GM19467 (cell line): ENCODE measurements at regions not wholly inside any gene's neighbourhood (a gene's known extent, or its start where the extent isn't known, plus 50 kb on each side); places are given as distances from the start of the nearest gene placed in this dataset.

Source experiments
- ATAC-seq: cut with Tn5 transposase; IDR thresholded peaks from one replicate; pipeline ENCODE4 v1.9.1; 2021; ENCODE audit warnings: mild to moderate bottlenecking, moderate library complexity; ENCODE audit not compliant: unreplicated experiment

DNA sequence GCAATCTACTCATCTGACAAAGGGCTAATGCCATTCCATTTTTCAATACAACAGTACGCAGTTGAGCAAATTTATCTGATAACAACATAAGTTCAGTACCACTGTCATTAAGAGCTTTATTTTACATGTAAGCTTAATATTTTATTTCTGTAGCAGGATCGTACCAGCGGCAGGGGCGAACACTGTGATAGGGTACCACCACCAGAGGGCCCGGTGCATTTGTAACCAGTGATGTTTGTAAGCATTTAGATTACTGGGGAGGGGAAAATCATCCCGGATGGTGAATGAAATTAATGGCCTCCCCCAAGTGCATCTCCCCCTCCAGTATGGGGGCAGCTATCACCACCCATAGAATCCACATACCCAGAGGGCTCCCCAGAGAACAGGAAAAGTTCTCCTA lies 179.0 kb downstream of the ADGRA3 start:
- ATAC-seq, result no peak

GRCh38 chr4:22334155-22334554 lies 181.7 kb downstream of the ADGRA3 start:
- no peak for ATAC-seq

DNA sequence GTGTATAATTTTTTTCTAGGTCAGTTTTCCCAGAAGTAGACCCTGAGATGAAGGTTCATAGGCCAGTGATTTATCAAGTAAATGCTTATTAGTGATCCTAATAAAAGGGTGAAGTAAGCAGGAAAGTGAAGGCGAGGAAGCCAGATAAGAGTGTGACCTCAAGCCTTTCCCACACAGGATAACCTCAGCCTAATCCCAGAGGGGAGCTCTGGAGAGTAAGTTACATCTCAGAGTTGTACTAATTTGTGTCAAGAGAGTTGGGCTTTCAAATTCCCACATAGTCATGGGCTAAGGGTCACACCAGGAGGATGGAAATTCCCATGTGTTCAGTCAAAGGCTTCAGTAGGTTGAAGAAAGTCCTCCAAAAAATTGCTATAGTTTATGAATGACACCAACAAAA lies 191.4 kb downstream of the ADGRA3 start:
- no peak for ATAC-seq

DNA sequence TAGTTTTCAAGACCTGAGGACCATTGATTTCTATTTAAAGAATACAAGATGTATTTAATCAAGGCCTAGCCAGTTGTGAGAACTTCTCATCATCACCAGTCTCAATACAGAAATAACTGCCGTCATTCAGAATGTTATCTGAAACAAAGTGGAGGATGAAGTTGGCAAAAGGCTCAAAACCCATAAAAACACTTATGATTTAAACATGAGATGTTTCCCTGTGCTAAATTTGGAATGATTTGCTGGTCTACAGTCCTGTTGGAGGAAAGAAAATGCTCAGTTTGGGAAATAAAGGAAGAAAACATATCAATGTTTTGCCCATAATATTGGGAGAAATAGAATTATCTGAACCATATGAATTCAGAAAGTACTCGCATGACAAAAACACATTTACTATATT lies 192.2 kb downstream of the ADGRA3 start:
- no peak for ATAC-seq

GRCh38 chr4:22322996-22323395 lies 192.9 kb downstream of the ADGRA3 start:
- ATAC-seq, result no peak

DNA sequence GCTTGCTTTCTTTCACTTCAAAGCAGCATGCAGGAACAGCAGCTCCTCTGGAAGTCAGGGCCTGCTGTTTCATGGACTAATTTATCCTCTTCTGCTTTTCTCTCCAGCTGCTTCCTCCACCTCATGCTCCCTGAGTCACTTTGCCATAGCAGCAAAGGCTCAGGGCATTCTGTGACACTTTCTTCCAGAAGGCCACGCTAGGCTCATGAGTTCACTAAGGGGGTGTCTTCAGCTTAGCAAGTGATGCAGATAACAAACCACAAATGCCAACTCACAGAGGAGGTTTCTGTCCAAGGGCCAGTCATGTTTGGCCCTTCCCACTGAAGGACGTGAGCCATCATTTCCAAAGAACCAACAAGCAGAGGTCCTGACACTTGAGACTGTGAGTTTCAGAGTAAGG lies 200.2 kb downstream of the ADGRA3 start:
- ATAC-seq, result no peak

GRCh38 chr4:22313976-22314375 lies 201.9 kb downstream of the ADGRA3 start:
- no peak for ATAC-seq

DNA sequence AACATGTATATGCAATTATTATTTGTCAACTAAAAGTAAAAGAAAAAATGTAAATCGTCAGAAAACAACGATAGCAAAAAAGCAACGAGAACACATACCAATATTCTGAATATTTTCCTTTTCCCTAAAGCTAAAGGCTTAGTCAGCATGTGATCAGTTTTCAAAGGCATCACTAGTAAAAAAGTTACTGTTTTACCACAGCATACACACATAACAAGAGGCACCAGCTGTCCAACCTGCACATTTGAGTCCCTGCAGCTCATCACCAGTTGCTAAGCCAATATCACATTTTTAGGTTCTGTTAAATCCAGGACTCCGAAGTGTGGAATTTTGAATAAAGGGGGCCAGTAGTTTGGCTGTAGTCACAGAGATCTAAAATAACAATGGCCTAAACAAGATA lies 203.8 kb downstream of the ADGRA3 start:
- ATAC-seq, result no peak

DNA sequence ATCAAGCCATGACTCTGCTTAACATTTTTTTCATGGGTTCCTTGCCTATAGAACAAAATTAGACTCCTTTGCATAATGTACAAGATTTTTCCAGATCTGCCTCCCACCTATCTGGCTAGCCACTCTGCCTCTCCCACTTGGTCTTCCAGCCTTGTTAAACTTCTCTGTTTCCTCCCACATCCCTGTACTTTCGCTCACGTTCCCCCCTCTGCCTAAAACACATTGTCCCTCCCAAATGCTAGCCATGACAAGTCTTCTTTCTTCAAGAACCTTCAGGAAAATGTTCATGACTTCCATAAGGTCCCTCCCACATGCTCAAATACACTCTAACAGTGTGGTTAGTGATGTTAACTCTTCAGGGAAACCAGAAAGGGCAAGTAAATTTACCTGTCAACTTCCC lies 214.6 kb downstream of the ADGRA3 start:
- no peak for ATAC-seq

GRCh38 chr4:22299678-22300077 lies 216.2 kb downstream of the ADGRA3 start:
- ATAC-seq, result no peak

DNA sequence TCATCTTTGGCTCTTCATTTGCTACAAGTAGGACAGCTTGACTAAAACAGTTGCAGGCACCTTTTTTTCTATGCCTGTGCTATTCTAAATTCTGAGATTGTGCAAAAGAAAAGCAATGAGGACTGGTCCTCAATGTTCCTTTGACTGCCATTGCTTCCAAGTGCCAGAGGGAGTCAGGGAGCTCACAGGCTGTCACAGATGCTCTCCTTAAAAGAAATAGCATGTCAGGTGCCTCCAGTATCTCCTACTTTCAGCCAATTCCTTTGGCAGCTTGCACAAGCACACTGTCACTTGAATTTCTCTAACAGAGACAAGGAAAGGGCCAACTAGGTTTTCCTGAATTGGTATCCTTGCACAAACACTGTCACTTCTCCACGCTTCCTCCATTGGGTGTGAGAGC lies 228.2 kb downstream of the ADGRA3 start:
- no peak for ATAC-seq

- ATAC-seq, result no peak
Observed at GRCh38 chr4:22268350-22269025, 247.4 kb downstream of the ADGRA3 start.

DNA sequence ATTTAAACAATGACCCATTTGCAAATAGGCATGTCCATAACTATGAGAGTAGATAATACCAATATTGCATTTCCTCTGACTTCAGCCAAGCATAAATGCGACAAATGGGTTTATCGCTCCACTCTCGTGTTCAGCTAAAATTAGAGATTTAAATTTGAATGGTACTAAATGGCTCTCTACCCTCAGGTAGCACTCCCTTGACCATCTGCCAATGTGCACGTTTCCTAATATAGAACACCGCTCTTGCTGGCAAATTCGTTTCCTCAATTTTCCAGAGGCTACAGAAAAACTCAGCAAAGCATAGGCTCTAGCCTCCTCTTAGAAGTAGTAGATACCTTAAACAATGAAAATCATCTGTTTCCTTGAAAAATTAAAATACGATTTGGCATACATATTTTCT lies 251.6 kb downstream of the ADGRA3 start:
- no peak for ATAC-seq

GRCh38 chr4:22253431-22253830 lies 262.4 kb downstream of the ADGRA3 start:
- no peak for ATAC-seq

DNA sequence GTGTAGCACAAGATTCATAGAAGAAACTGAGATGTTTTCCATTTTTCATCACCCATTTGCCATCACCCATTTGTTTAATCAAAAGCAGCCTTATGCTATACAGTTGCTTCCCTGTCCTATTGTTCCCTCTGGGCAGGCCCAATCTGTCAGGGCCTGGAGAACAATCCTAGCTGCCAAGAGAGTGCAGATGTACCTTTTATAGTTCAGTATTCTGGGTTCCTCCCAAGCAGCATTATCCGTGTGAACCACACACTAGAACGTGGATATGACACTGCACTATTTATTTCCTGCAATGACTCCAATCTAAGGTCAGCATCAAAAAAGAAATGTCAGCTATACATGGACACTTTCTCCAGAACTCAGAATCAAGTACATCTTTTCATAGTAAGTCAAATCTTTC lies 269.0 kb downstream of the ADGRA3 start:
- ATAC-seq, result no peak

DNA sequence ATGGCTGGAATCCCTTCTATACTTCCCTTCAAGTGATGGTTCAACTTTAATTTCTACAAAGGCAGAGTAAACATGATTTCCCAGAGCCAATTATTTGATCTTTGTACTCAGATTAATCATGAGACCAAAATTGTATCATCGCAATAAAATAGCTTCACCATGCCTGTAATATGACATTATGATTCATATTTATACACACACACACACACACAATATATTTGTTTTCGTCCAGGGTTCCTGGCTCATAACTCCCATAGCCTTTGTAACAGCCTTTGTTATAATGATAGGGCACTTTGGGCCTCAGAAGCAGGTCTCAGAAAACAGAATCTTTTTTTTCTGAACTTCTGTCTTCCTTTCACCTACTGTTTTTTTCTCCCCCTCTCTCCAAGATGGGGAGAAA lies 270.6 kb downstream of the ADGRA3 start:
- no peak for ATAC-seq

- ATAC-seq, result no peak
Observed at GRCh38 chr4:22241415-22241814, 274.5 kb downstream of the ADGRA3 start.

- no peak for ATAC-seq
Observed at GRCh38 chr4:22240814-22241213, 275.1 kb downstream of the ADGRA3 start.

GRCh38 chr4:22238742-22239141 lies 277.1 kb downstream of the ADGRA3 start:
- no peak for ATAC-seq

- ATAC-seq, result no peak
Observed at GRCh38 chr4:22237846-22238494, 277.9 kb downstream of the ADGRA3 start.

- no peak for ATAC-seq
Observed at GRCh38 chr4:22237155-22237751, 278.6 kb downstream of the ADGRA3 start.

DNA sequence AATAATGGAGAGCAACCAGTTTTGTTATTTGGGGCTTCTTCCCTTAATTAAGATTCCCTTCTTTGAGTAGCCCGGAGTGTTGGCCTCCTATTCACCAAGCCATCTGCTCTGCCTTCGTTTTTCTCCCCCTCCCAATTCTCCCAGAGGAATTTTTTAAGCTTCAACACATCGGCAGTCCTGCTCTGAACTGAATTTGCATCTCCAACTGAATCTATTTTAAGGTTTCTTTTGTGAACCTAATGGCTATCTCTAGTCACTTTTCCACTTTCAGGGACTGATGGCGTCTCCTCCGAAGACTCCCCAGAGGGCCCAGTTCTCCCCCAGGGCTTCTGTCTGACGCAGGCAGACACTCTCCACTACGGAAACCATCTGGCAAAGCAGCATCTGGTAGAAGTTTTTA lies 280.2 kb downstream of the ADGRA3 start:
- ATAC-seq, result no peak

DNA sequence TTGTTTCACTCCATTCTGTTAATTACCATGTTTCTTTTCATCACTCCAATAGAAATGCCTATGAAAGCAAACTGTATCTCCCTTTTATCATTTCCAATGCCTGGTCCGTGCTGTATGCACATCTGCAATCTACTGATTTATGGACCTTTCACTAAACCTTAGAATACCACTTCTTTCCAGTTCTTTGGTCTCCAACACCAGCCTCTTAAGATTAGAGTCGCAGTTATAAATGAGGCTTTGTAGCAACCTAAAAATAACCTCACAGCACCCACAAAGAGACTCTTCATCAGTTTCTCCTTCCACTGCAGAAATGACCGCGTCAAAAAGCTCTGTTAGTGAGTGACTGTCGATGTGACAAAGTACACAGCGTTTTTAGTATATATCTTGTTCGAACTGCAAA lies 282.6 kb downstream of the ADGRA3 start:
- no peak for ATAC-seq
